H9 (cell line): ENCODE measurements at regions not wholly inside any gene's neighbourhood (a gene's known extent, or its start where the extent isn't known, plus 50 kb on each side); places are given as distances from the start of the nearest gene placed in this dataset.

ENCODE experiments used
- DNase-seq: peaks from one replicate; pipeline ENCODE4 v3.0.0-alpha.2; 2017
- H2AFZ ChIP-seq: one replicate; pipeline ENCODE4 v1.6.1; 2013; ENCODE audit warnings: mild to moderate bottlenecking, low read length, control low read depth, moderate library complexity
- H2AK5ac ChIP-seq: 2 replicates; pipeline ENCODE4 v1.6.1; 2013; ENCODE audit warnings: low read length, control low read depth, mixed read lengths; ENCODE audit not compliant: insufficient read length
- H2BK120ac ChIP-seq: one replicate; pipeline ENCODE4 v1.6.1; 2013; ENCODE audit warnings: low read depth, mild to moderate bottlenecking, low read length, control low read depth, inconsistent platforms; ENCODE audit not compliant: poor library complexity, severe bottlenecking
- H2BK12ac ChIP-seq: 2 replicates; pipeline ENCODE4 v1.6.1; 2013; ENCODE audit warnings: low read length, control low read depth, mixed read lengths, low read depth; ENCODE audit not compliant: insufficient read length
- H2BK15ac ChIP-seq: 2 replicates; pipeline ENCODE4 v1.6.1; 2013; ENCODE audit warnings: low read depth, low read length, control low read depth
- H2BK20ac ChIP-seq: one replicate; pipeline ENCODE4 v1.6.1; 2013; ENCODE audit warnings: low read depth, mild to moderate bottlenecking, low read length, control low read depth, inconsistent platforms; ENCODE audit not compliant: poor library complexity, severe bottlenecking
- H2BK5ac ChIP-seq: 2 replicates; pipeline ENCODE4 v1.6.1; 2013; ENCODE audit warnings: low read length, control low read depth, mixed read lengths; ENCODE audit not compliant: insufficient read length
- H3K14ac ChIP-seq: 2 replicates; pipeline ENCODE4 v1.6.1; 2013; ENCODE audit warnings: low read length, control low read depth; ENCODE audit not compliant: insufficient read depth
- H3K18ac ChIP-seq: 2 replicates; pipeline ENCODE4 v1.6.1; 2013; ENCODE audit warnings: low read depth, mild to moderate bottlenecking, mixed read lengths, low read length, control low read depth; ENCODE audit not compliant: insufficient read length
- H3K23ac ChIP-seq: 2 replicates; pipeline ENCODE4 v1.6.1; 2013; ENCODE audit warnings: low read length, control low read depth, mixed read lengths, low read depth; ENCODE audit not compliant: insufficient read length
- H3K23me2 ChIP-seq: 2 replicates; pipeline ENCODE4 v1.6.1; 2013; ENCODE audit warnings: low read depth, mild to moderate bottlenecking, mixed read lengths, low read length, control low read depth; ENCODE audit not compliant: insufficient read length, poor library complexity, severe bottlenecking
- H3K27ac ChIP-seq: 2 replicates; pipeline ENCODE4 v1.5.1; 2013; ENCODE audit warnings: low read length, control low read depth, mixed read lengths, low read depth; ENCODE audit not compliant: insufficient read length
- H3K27me3 ChIP-seq: 2 replicates; pipeline ENCODE4 v1.6.1; 2013; ENCODE audit warnings: low read length, control low read depth, inconsistent platforms; ENCODE audit not compliant: insufficient read depth
- H3K4ac ChIP-seq: 2 replicates; pipeline ENCODE4 v1.6.1; 2013; ENCODE audit warnings: low read depth, mild to moderate bottlenecking, control low read depth, inconsistent platforms, low read length, moderate library complexity
- H3K4me1 ChIP-seq: 2 replicates; pipeline ENCODE4 v1.6.1; 2013; ENCODE audit warnings: low read length, control low read depth, inconsistent platforms; ENCODE audit not compliant: insufficient read depth
- H3K4me2 ChIP-seq: 2 replicates; pipeline ENCODE4 v1.6.1; 2013; ENCODE audit warnings: low read length, control low read depth, mixed read lengths; ENCODE audit not compliant: insufficient read length, insufficient read depth
- H3K56ac ChIP-seq: 2 replicates; pipeline ENCODE4 v1.6.1; 2013; ENCODE audit warnings: low read depth, mild to moderate bottlenecking, mixed read lengths, low read length, control low read depth; ENCODE audit not compliant: insufficient read length
- H3K79me1 ChIP-seq: 2 replicates; pipeline ENCODE4 v1.6.1; 2013; ENCODE audit warnings: low read depth, mild to moderate bottlenecking, moderate library complexity, low read length, control low read depth, inconsistent platforms; ENCODE audit not compliant: insufficient read depth, poor library complexity, severe bottlenecking
- H3K79me2 ChIP-seq: 2 replicates; pipeline ENCODE4 v1.6.1; 2013; ENCODE audit warnings: low read length, control low read depth, inconsistent platforms; ENCODE audit not compliant: insufficient read depth
- H3K9ac ChIP-seq: 2 replicates; pipeline ENCODE4 v1.6.1; 2013; ENCODE audit warnings: low read length, control low read depth, mixed read lengths; ENCODE audit not compliant: insufficient read length; ENCODE audit errors: extremely low read depth
- H3K9me3 ChIP-seq: one replicate; pipeline ENCODE4 v1.6.1; 2013; ENCODE audit warnings: low read depth, low read length, inconsistent platforms; ENCODE audit not compliant: control insufficient read depth
- H3T11ph ChIP-seq: one replicate; pipeline ENCODE4 v1.6.1; 2013; ENCODE audit warnings: mild to moderate bottlenecking, low read length, control low read depth, inconsistent platforms
- H4K20me1 ChIP-seq: one replicate; pipeline ENCODE4 v1.6.1; 2013; ENCODE audit not compliant: control insufficient read depth, insufficient read length, insufficient read depth
- H4K5ac ChIP-seq: 2 replicates; pipeline ENCODE4 v1.6.1; 2013; ENCODE audit warnings: low read depth, mild to moderate bottlenecking, mixed read lengths, low read length, control low read depth; ENCODE audit not compliant: insufficient read length
- H4K8ac ChIP-seq: replicated peaks from 2 replicates; pipeline ENCODE4 v1.6.1; 2013; ENCODE audit warnings: low read length, control low read depth, mixed read lengths, low read depth; ENCODE audit not compliant: insufficient read length
- H4K91ac ChIP-seq: 2 replicates; pipeline ENCODE4 v1.6.1; 2013; ENCODE audit warnings: low read depth, mild to moderate bottlenecking, moderate library complexity, mixed read lengths, low read length, control low read depth; ENCODE audit not compliant: insufficient read length
- H3K27ac Mint-ChIP-seq, 3 experiments: 2 replicates in 2 of 3; 3 replicates in 1 of 3; pipeline ENCODE4 v1.8.0; 2020 to 2021; ENCODE audit warnings: mixed read lengths in 3 of 3, mild to moderate bottlenecking in 1 of 3, moderate library complexity in 1 of 3
- H3K27me3 Mint-ChIP-seq: 2 replicates; pipeline ENCODE4 v1.8.0; 2021; ENCODE audit warnings: low read depth, mild to moderate bottlenecking, moderate library complexity, mixed read lengths
- H3K36me3 Mint-ChIP-seq, 3 experiments: 2 replicates in 2 of 3; 3 replicates in 1 of 3; pipeline ENCODE4 v1.8.0; 2020 to 2021; ENCODE audit warnings: low read depth in 3 of 3, mixed read lengths in 3 of 3; ENCODE audit not compliant: insufficient read depth in 1 of 3
- H3K4me1 Mint-ChIP-seq, 2 experiments: 2 replicates each; pipeline ENCODE4 v1.8.0; 2020; ENCODE audit warnings: mixed read lengths in 2 of 2
- H3K4me3 Mint-ChIP-seq, 2 experiments: 2 replicates in 1 of 2; 3 replicates in 1 of 2; pipeline ENCODE4 v1.8.0; 2020 to 2021; ENCODE audit warnings: mild to moderate bottlenecking in 2 of 2, mixed read lengths in 2 of 2, moderate library complexity in 1 of 2
- H3K9me3 Mint-ChIP-seq, 2 experiments: 2 replicates in 1 of 2; 3 replicates in 1 of 2; pipeline ENCODE4 v1.8.0; 2020; ENCODE audit warnings: mild to moderate bottlenecking in 2 of 2, mixed read lengths in 2 of 2, moderate library complexity in 1 of 2
- CTCF ChIP-seq: fragments of 200-600 bp; sonication (generic); conservative IDR thresholded peaks from 3 replicates; pipeline ENCODE4 v1.8.0; 2021; ENCODE audit warnings: antibody characterized with exemption, mild to moderate bottlenecking
- WGBS: extraction: QIAGEN DNeasy Blood & Tissue Kit; methylation state at CpG from one replicate; pipeline ENCODE4 v1.1.7; 2013; ENCODE audit warnings: missing lambda C conversion rate, low lambda C conversion rate, mixed read lengths; ENCODE audit not compliant: insufficient read length; ENCODE audit errors: extremely low coverage; 5-methylcytosine and 5-hydroxymethylcytosine counted together

- Histone ChIP-seq H4K20me1 (no peaks in the 10 kb centered on the region), H3K9ac (no peak overlapping the region), H3K23me2 (no peaks in the 10 kb centered on the region), H3K4ac (no peak overlapping the region), H2BK120ac (no peak overlapping the region), H3K56ac (no peak overlapping the region), H3K4me1 (no peaks in the 10 kb centered on the region), H4K5ac (no peak overlapping the region), H2BK5ac (no peak overlapping the region), H2BK20ac (no peak overlapping the region), H2BK15ac (no peak overlapping the region), H3K14ac (0 out of 2 replicates have a peak overlapping the region, but pooled peaks have one; percentile 19), H4K91ac (no peak overlapping the region), H3K79me2 (no peaks in the 10 kb centered on the region), H3K4me2 (no peak overlapping the region), H3K27me3 (no peaks in the 10 kb centered on the region), H3K79me1 (no peaks in the 10 kb centered on the region), H3K9me3 (no peaks in the 10 kb centered on the region), H3K23ac (no peak overlapping the region), H2AFZ (no peak overlapping the region), H4K8ac (no peak overlapping the region), H3T11ph (no peak overlapping the region), H2BK12ac (no peak overlapping the region), H3K27ac (no peak overlapping the region), H3K18ac (no peak overlapping the region), H2AK5ac (no peak overlapping the region)
- Mint-ChIP-seq H3K4me1 (peaks cover 2 to 4% of the 10 kb centered on the region in 2 experiments; a peak in 2 of 4 replicates), H3K27me3 (no peaks in the 10 kb centered on the region; the same call in 1 of the 2 replicates), H3K27ac (no peak overlapping the region), H3K36me3 (no peaks in the 10 kb centered on the region), H3K9me3 (peaks cover 0 to 6% of the 10 kb centered on the region in 2 experiments; a peak in 1 of 5 replicates), H3K4me3 (no peak overlapping the region)
- WGBS: no CpG with 5 or more reads among the region's 3 CpGs
- no peak for DNase-seq
- TF ChIP-seq CTCF: no peak
Measured at GRCh38 chr5:152285764-152286163, 119.3 kb downstream of the NMUR2 start.
